K562 (cell line): ENCODE measurements at regions not wholly inside any gene's neighbourhood (a gene's known extent, or its start where the extent isn't known, plus 50 kb on each side); places are given as distances from the start of the nearest gene placed in this dataset.
A peak's percentile ranks its signal among the peaks of the same experiment; 100 is the strongest.

Experiments used
- CTBP1 ChIP-seq: fragments of 450-650 bp; IDR thresholded peaks from 2 replicates; pipeline ENCODE4 v1.6.1; 2016; ENCODE audit warnings: borderline replicate concordance
- ID3 ChIP-seq, 2 experiments: fragments of 250-450 bp in 1 of 2; fragments of 450-650 bp in 1 of 2; sonication (Bioruptor Pico) in 1 of 2; IDR thresholded peaks; 2 replicates each; pipeline versions ENCODE4 v1.6.1 to v1.8.0; 2016 to 2021; ENCODE audit warnings: mild to moderate bottlenecking in 2 of 2, moderate library complexity in 2 of 2, missing compliant biosample characterization in 1 of 2, missing genetic modification characterization in 1 of 2
- PKNOX1 ChIP-seq: fragments of 450-650 bp; IDR thresholded peaks from 2 replicates; pipeline ENCODE4 v1.6.1; 2016
- REST ChIP-seq, 2 experiments: fragments of 450-650 bp; formaldehyde crosslinking in 1 of 2; IDR thresholded peaks; 2 replicates each; pipeline versions ENCODE4 v1.4.0 to v1.6.1; 2014 to 2020; ENCODE audit warnings: mild to moderate bottlenecking in 2 of 2, borderline replicate concordance in 1 of 2, low read depth in 1 of 2
- TEAD4 ChIP-seq, 2 experiments: sonication (generic) in 1 of 2; formaldehyde crosslinking in 1 of 2; IDR thresholded peaks; 2 replicates each; pipeline versions ENCODE4 v1.6.1 to v1.8.0; 2012 to 2022; ENCODE audit warnings: borderline replicate concordance in 1 of 2, inconsistent platforms in 1 of 2, low read length in 1 of 2, mild to moderate bottlenecking in 1 of 2, missing genetic modification reagents in 1 of 2
- ZNF24 ChIP-seq: fragments of 450-650 bp; IDR thresholded peaks from 2 replicates; pipeline ENCODE4 v1.6.1; 2016

- TF ChIP-seq ID3 (CRISPR knock-in tag; IDR thresholded peaks at IDR 0.05) = no peak
- 0 out of 2 replicates have a peak, but pooled peaks have one; percentile 35 for TF ChIP-seq ID3 (tag; IDR thresholded peaks at IDR 0.05)
- TF ChIP-seq PKNOX1 = peak; percentile 80
- TF ChIP-seq ZNF24 = no peak
- TF ChIP-seq TEAD4 (IDR thresholded peaks at IDR 0.05; ENCODE audit: low read length) = peak; percentile 52; the same call in 1 of the 2 replicates
- TF ChIP-seq TEAD4 (CRISPR knock-in tag; IDR thresholded peaks at IDR 0.05; ENCODE audit: borderline replicate concordance) = no peak
- TF ChIP-seq CTBP1 = peak; percentile 15; the same call in 1 of the 2 replicates
- TF ChIP-seq REST (IDR thresholded peaks at IDR 0.05; ENCODE audit: borderline replicate concordance) = peak; percentile 72
- TF ChIP-seq REST (CRISPR knock-in tag; IDR thresholded peaks at IDR 0.05; ENCODE audit: low read depth) = no peak
Measured at GRCh38 chr7:47188653-47189315, 393.1 kb downstream of the TNS3 start (continued).
